GM19238 (cell line): ENCODE measurements at regions not wholly inside any gene's neighbourhood (a gene's known extent, or its start where the extent isn't known, plus 50 kb on each side); places are given as distances from the start of the nearest gene placed in this dataset.
"Not testable (repeated sequence)": the region's sequence is repeated elsewhere in the genome, so short reads cannot be mapped to it uniquely, and the experiment has no call there.

Source experiments
- DNase-seq: peaks from one replicate; pipeline ENCODE4 v3.0.0; 2011; ENCODE audit warnings: low spot score; ENCODE audit not compliant: insufficient read length

- no peak for DNase-seq
These were observed 898.1 kb upstream of the WWC1 start for GRCh38 chr5:167393358-167393757.

- DNase-seq: no peak
These were observed 888.8 kb upstream of the WWC1 start for GRCh38 chr5:167402671-167403070.

GRCh38 chr5:167406513-167406912 lies 884.9 kb upstream of the WWC1 start:
- no peak for DNase-seq

- no peak for DNase-seq
These were observed 878.9 kb upstream of the WWC1 start for GRCh38 chr5:167412556-167412955.

- no peak for DNase-seq
These were observed 877.9 kb upstream of the WWC1 start for GRCh38 chr5:167413506-167413905.

GRCh38 chr5:167414611-167415010 lies 876.8 kb upstream of the WWC1 start:
- no peak for DNase-seq

- no peak for DNase-seq
These were observed 875.4 kb upstream of the WWC1 start for GRCh38 chr5:167415779-167416746.

- DNase-seq: no peak
These were observed 873.8 kb upstream of the WWC1 start for GRCh38 chr5:167417662-167418061.

- DNase-seq: no peak
These were observed 866.3 kb upstream of the WWC1 start for GRCh38 chr5:167425161-167425560.

GRCh38 chr5:167426501-167426900 lies 864.9 kb upstream of the WWC1 start:
- DNase-seq: no peak

GRCh38 chr5:167427641-167428040 lies 863.8 kb upstream of the WWC1 start:
- DNase-seq: not testable (repeated sequence)

GRCh38 chr5:167440846-167441245 lies 850.6 kb upstream of the WWC1 start:
- DNase-seq: no peak

GRCh38 chr5:167442922-167443321 lies 848.5 kb upstream of the WWC1 start:
- no peak for DNase-seq

- no peak for DNase-seq
These were observed 843.7 kb upstream of the WWC1 start for GRCh38 chr5:167447466-167448375.

GRCh38 chr5:167448376-167448775 lies 843.1 kb upstream of the WWC1 start:
- DNase-seq: no peak

- no peak for DNase-seq
These were observed 840.4 kb upstream of the WWC1 start for GRCh38 chr5:167451076-167451475.

- DNase-seq: no peak
These were observed 839.3 kb upstream of the WWC1 start for GRCh38 chr5:167452136-167452535.

- no peak for DNase-seq
These were observed 838.0 kb upstream of the WWC1 start for GRCh38 chr5:167453246-167454030.

GRCh38 chr5:167458412-167458811 lies 833.0 kb upstream of the WWC1 start:
- DNase-seq: no peak

- no peak for DNase-seq
These were observed 830.9 kb upstream of the WWC1 start for GRCh38 chr5:167460449-167461020.

GRCh38 chr5:167463939-167464338 lies 827.5 kb upstream of the WWC1 start:
- DNase-seq: no peak
